ENCODE measurements at regions not wholly inside any gene's neighbourhood (a gene's known extent, or its start where the extent isn't known, plus 50 kb on each side); places are given as distances from the start of the nearest gene placed in this dataset.

- no peaks in the 10 kb centered on the region for H3K4me1 ChIP-seq (ENCODE audit: control insufficient read depth, extremely low read depth, insufficient read depth, low read length)
- no peak for DNase-seq (ENCODE audit: low read depth, low spot score)
- dilution Hi-C loops (cut with MboI; ENCODE audit: extremely low pct_ligation_motif_present, low sequenced_read_pairs) = no loop called here
- ChIA-PET POLR2A (interaction anchor here (0.7 kb wide), 1 partner anchor 146 kb away, joined by 6 read pairs; no protein-coding TSS in a partner anchor), CTCF (interaction anchor here (0.7 to 0.9 kb wide), 3 partner anchors 13 to 256 kb away, joined by 3 to 5 read pairs (median 4); no protein-coding TSS in a partner anchor)
- H3K36me3 ChIP-seq (ENCODE audit: control insufficient read depth in 2 of 2, extremely low read depth in 1 of 2, insufficient read depth in 2 of 2, low read length in 2 of 2) = no peaks in the 10 kb centered on the region
- intact Hi-C loops (cut with micrococcal nuclease) = no loop called here
- H3K27me3 ChIP-seq (ENCODE audit: control insufficient read depth in 2 of 2, insufficient read depth in 2 of 2, low read length in 2 of 2) = no peaks in the 10 kb centered on the region
- no peak for FAIRE-seq
- no peak for TF ChIP-seq POLR2A (IDR thresholded peaks at IDR 0.05; ENCODE audit: low read depth, low read length)
- no peak for TF ChIP-seq FOS (IDR thresholded peaks at IDR 0.05; ENCODE audit: borderline replicate concordance, insufficient read depth, low read length)
- no peak for TF ChIP-seq MYC (IDR thresholded peaks at IDR 0.05; ENCODE audit: low read depth, low read length)
- TF ChIP-seq GATA2 (IDR thresholded peaks at IDR 0.05; ENCODE audit: insufficient read depth, insufficient read length, low read depth, low read length) = no peak
- no peak for TF ChIP-seq JUN (IDR thresholded peaks at IDR 0.05; ENCODE audit: borderline replicate concordance, insufficient read depth, insufficient read length, low read depth)
- TF ChIP-seq MAX (IDR thresholded peaks at IDR 0.05; ENCODE audit: insufficient read depth, insufficient read length) = no peak
- no peak for TF ChIP-seq CTCF (IDR thresholded peaks at IDR 0.05; ENCODE audit: extremely low read depth in 1 of 2, insufficient read depth in 1 of 2, low read depth in 1 of 2, low read length in 2 of 2)
- TF ChIP-seq EZH2 (IDR thresholded peaks at IDR 0.05; ENCODE audit: borderline replicate concordance, low read depth, low read length, severe bottlenecking) = no peak
- TF ChIP-seq POLR2AphosphoS5 (IDR thresholded peaks at IDR 0.05; ENCODE audit: insufficient read depth, low read depth, low read length) = no peak
- no peaks in the 10 kb centered on the region for H4K20me1 ChIP-seq (replicated peaks; ENCODE audit: control insufficient read depth, extremely low read depth, insufficient read depth, low read length)
- H2AFZ ChIP-seq (ENCODE audit: low read depth, low read length) = no peak overlapping the region
- H3K4me3 ChIP-seq (replicated peaks in 1 of 3; ENCODE audit: insufficient read depth in 1 of 3, low read depth in 1 of 3, low read length in 3 of 3) = no peak overlapping the region
- no peak overlapping the region for H3K9ac ChIP-seq (replicated peaks; ENCODE audit: extremely low read depth, insufficient read depth, low read length)
- no peaks in the 10 kb centered on the region for H3K9me3 ChIP-seq (replicated peaks; ENCODE audit: control insufficient read depth, insufficient read depth, low read length)
- no peaks in the 10 kb centered on the region for H3K9me1 ChIP-seq (replicated peaks; ENCODE audit: control insufficient read depth, extremely low read depth, insufficient read depth, low read length)
- H3K4me2 ChIP-seq (ENCODE audit: insufficient read depth, low read length) = no peak overlapping the region
- H3K79me2 ChIP-seq (ENCODE audit: control insufficient read depth, insufficient read depth, low read length) = no peaks in the 10 kb centered on the region
- no peak overlapping the region for H3K27ac ChIP-seq (ENCODE audit: insufficient read depth, low read depth, low read length)
- BruUV-seq (replicated peaks) = no TSS peak
These were observed 78.0 kb downstream of the HLX start for GRCh38 chr1:220957233-220957605.
